MV-4-11 (cell line): ENCODE measurements at regions not wholly inside any gene's neighbourhood (a gene's known extent, or its start where the extent isn't known, plus 50 kb on each side); places are given as distances from the start of the nearest gene placed in this dataset.

ENCODE experiments used
- DNase-seq: peaks from one replicate; lab custom pipeline; 2025; lab: John Stamatoyannopoulos, UW

- DNase-seq = peak; percentile 16
Measured at GRCh38 chr4:33171873-33172525, 2451.8 kb downstream of the PCDH7 start.

- peak; percentile 14 for DNase-seq
Measured at GRCh38 chr4:33176566-33176965, 2456.4 kb downstream of the PCDH7 start.

GRCh38 chr4:33184657-33185290 lies 2464.6 kb downstream of the PCDH7 start:
- peak; percentile 95 for DNase-seq

GRCh38 chr4:33187035-33187434 lies 2466.9 kb downstream of the PCDH7 start:
- DNase-seq = peak; percentile 2

- DNase-seq = no peak
Measured at GRCh38 chr4:33188733-33189132, 2468.6 kb downstream of the PCDH7 start.

- DNase-seq = no peak
Measured at GRCh38 chr4:33189169-33189568, 2469.0 kb downstream of the PCDH7 start.

- no peak for DNase-seq
Measured at GRCh38 chr4:33193109-33193508, 2472.9 kb downstream of the PCDH7 start.

- no peak for DNase-seq
Measured at GRCh38 chr4:33200377-33200776, 2480.2 kb downstream of the PCDH7 start.

GRCh38 chr4:33218238-33218637 lies 2498.1 kb downstream of the PCDH7 start:
- no peak for DNase-seq

- no peak for DNase-seq
Measured at GRCh38 chr4:33226133-33226532, 2506.0 kb downstream of the PCDH7 start.

GRCh38 chr4:33226783-33227182 lies 2506.6 kb downstream of the PCDH7 start:
- no peak for DNase-seq

GRCh38 chr4:33255094-33255493 lies 2534.9 kb downstream of the PCDH7 start:
- no peak for DNase-seq

- no peak for DNase-seq
Measured at GRCh38 chr4:33255507-33255906, 2535.3 kb downstream of the PCDH7 start.

- DNase-seq = no peak
Measured at GRCh38 chr4:33262824-33263223, 2542.7 kb downstream of the PCDH7 start.

- peak; percentile 36 for DNase-seq
Measured at GRCh38 chr4:33268776-33269175, 2548.6 kb downstream of the PCDH7 start.

GRCh38 chr4:33270403-33270802 lies 2550.2 kb downstream of the PCDH7 start:
- DNase-seq = no peak

GRCh38 chr4:33272722-33273121 lies 2552.6 kb downstream of the PCDH7 start:
- DNase-seq = no peak

- no peak for DNase-seq
Measured at GRCh38 chr4:33283818-33284217, 2563.6 kb downstream of the PCDH7 start.

GRCh38 chr4:33296876-33297455 lies 2576.8 kb downstream of the PCDH7 start:
- no peak for DNase-seq

- DNase-seq = peak; percentile 83
Measured at GRCh38 chr4:33302321-33302720, 2582.2 kb downstream of the PCDH7 start.

GRCh38 chr4:33306131-33306530 lies 2586.0 kb downstream of the PCDH7 start:
- no peak for DNase-seq

GRCh38 chr4:33316033-33316432 lies 2595.9 kb downstream of the PCDH7 start:
- no peak for DNase-seq

GRCh38 chr4:33316578-33316977 lies 2596.4 kb downstream of the PCDH7 start:
- no peak for DNase-seq

GRCh38 chr4:33323393-33323792 lies 2603.2 kb downstream of the PCDH7 start:
- no peak for DNase-seq
